ENCODE measurements at regions not wholly inside any gene's neighbourhood (a gene's known extent, or its start where the extent isn't known, plus 50 kb on each side); places are given as distances from the start of the nearest gene placed in this dataset.
"Not testable (repeated sequence)": the region's sequence is repeated elsewhere in the genome, so short reads cannot be mapped to it uniquely, and the experiment has no call there.

DNA sequence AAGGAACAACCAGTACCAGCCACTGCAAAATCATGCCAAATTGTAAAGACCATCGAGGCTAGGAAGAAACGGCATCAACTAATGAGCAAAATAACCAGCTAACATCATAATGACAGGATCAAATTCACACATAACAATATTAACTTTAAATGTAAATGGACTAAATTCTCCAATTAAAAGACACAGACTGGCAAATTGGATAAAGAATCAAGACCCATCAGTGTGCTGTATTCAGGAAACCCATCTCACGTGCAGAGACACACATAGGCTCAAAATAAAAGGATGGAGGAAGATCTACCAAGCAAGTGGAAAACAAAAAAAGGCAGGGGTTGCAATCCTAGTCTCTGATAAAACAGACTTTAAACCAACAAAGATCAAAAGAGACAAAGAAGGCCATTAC, 97.6 kb downstream of the GPX5 start:
- DNase-seq (ENCODE audit: low read depth in 2 of 2): not testable (repeated sequence)

DNA sequence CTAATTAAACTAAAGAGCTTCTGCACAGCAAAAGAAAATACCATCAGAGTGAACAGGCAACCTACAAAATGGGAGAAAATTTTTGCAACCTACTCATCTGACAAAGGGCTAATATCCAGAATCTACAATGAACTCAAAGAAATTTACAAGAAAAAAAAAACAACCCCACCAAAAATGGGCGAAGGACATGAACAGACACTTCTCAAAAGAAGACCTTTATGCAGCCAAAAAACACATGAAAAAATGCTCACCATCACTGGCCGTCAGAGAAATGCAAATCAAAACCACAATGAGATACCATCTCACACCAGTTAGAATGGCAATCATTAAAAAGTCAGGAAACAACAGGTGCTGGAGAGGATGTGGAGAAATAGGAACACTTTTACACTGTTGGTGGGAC, 100.7 kb downstream of the GPX5 start:
- not testable (repeated sequence) for DNase-seq (ENCODE audit: low read depth in 2 of 2)

DNA sequence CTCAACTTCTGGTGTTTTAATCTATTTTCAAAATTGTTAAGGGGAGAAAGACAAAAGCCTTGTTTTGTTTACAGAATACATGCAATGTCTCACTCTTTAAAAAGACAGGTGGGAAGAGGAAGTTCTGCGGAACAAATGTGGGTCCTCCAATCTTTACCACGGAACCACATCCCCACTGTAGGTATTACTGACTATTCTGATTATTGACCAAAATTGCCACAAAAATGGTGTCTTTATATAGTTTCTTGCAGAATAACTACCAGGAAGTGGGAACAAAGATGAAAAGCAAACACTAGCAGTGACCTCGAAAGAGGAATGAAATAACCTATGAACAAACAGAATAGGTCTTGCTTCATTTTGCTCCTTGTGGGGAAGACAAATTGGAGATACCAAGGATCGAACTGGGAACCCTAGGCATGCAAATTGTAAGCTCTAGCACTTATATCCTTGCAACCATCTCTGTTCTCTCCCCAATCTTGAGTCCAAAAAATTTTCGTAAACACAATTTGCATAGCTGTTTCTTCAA, 106.7 kb downstream of the GPX5 start:
- no peak for DNase-seq (ENCODE audit: low read depth in 2 of 2)

DNA sequence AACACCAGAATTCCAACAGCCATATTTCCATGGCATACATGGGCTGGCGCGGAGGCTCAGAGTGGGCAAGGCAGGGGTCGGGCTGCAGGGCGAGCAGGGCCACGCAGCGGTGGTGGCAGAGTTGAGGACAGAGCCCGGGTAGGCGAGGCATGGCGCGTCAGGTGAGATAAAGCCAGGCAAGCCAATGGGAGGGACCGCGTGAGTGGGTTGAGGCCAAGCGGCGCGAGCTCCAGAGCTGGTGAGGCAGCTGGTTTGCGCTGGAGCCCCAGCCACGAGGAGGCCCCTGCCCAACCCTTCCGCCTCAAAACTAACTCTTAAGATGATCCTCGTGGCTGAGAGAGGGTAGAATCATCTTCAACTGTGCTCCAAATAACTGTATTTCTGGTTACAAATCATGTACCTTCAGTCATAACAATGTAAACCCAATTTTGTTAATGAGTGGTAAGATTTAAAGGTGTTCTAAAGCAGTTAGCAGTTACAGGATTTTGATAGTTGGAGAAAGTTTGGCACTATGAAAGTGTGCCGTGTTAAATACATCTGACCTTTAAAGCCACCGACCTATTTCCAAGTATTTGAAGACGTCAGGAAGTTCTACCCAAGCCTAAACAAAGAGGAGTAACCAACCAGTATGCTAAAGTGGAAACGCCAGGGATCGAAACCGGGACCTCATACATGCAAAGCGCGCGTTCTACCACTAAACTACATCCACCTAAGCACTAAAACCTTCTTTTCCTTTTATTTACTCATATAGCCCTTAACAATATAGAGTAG, 107.9 kb downstream of the GPX5 start:
- DNase-seq (ENCODE audit: low read depth in 2 of 2): no peak

DNA sequence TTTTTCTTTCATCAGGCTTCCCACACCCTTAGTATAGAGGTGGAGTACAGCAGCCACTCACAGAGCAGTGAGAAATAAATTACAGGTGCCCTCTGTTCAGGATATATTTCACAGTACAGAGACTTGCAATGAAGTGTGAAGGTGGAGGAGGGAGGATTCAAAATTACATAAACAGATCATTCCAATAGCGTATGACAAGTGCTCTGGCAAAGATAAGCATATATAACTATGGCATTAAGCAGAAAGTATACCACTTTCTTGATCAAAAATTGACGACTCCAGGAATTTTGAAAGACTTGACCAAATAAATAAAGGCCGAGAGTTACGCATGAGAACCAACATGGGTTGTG, 108.7 kb downstream of the GPX5 start:
- no peak for DNase-seq (ENCODE audit: low read depth in 2 of 2)

DNA sequence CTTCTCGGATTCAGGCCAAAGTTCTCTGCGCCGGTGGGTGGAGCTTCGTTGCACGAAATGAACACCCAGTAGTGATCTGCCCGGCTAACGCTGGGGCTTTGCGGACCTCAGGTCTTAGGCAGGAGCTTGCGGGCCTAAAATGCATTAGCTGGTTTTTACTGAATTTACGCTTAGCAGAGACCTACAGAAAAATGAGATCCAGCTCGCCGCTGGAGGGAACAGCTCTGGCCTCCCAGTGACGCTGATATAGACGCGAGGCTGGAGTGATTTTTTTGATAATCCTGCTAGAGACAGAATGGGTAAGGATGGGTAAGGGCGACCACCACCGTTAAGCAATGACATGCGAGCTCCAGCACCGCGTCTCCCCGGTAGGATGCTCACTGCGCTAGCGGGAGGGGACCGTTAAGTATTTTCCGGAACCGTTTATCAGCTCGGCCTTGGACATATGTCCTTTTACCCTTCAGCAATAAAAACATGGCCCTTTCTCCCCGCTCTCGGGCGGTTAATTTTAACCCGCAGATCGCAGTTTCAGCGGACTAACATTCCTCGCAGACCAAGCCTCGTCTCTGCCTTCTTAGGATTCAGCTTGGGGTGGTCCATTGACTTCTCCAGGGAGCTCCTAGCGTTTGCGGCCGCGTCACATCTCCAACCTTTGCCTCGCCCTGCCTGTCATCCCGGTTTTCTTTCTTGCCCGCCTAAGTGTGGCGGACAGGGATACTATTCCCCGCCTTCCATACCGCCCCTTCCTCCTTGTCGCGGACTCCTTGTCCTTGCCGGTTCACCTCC, 109.3 kb downstream of the GPX5 start:
- DNase-seq (ENCODE audit: low read depth in 2 of 2): no peak

DNA sequence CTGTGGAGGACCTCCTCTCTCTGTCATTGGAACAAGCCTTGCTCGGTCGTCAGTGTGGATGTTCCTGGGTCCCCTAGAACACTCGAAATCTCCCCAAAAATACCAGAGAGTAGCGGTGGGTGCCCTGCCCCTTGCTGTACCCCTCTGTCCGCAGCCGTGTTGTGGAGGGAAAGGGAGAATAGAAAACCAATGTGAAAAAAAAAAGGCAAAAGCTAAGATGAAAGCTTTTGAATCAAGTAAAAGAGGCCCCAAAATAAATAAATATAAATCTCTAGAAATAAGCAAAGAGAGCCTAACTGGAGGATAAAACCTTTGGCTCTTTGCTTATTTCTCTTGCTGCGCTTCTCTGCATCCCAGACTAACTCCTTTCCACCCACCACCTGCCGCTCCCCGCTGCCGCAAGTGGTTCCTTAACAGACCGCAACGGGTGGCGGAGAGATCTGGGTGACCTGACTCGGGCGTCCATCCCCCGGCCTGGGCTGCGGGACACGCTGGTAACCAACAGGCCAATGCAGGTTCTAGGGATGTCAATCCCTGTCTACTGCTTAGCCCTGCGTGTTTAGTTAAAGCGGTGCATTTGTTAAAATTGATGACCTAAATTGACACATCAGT, 110.0 kb downstream of the GPX5 start:
- no peak for DNase-seq (ENCODE audit: low read depth in 2 of 2)

DNA sequence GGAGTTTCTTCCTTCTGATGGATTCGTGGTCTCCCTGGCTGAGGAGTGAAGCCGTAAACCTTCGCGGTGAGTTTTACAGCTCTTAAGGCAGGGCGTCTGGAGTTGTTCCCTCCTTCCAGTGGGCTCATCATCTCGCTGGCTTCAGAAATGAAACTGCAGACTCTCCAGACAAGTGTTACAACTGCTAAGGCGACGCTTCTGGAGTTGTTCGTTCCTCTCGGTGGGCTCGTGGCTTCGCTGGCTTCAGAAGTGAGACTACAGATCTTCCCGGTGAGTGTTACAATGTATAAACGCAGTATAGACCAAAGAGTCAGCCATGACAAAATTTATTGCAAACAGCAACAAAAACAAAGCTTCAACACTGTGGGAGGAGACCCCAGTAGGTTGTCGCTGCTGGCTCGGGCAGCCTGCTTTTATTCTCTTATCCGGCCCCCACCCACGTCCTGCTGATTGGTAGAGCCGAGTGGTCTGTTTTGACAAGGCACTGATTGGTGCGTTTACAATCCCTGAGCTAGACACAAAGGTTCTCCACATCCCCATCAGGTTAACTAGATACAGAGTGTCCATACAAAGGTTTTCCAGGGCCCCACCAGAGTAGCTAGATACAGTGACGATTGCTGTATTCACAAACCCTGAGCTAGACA, 113.2 kb downstream of the GPX5 start:
- DNase-seq (ENCODE audit: low read depth in 2 of 2): no peak

DNA sequence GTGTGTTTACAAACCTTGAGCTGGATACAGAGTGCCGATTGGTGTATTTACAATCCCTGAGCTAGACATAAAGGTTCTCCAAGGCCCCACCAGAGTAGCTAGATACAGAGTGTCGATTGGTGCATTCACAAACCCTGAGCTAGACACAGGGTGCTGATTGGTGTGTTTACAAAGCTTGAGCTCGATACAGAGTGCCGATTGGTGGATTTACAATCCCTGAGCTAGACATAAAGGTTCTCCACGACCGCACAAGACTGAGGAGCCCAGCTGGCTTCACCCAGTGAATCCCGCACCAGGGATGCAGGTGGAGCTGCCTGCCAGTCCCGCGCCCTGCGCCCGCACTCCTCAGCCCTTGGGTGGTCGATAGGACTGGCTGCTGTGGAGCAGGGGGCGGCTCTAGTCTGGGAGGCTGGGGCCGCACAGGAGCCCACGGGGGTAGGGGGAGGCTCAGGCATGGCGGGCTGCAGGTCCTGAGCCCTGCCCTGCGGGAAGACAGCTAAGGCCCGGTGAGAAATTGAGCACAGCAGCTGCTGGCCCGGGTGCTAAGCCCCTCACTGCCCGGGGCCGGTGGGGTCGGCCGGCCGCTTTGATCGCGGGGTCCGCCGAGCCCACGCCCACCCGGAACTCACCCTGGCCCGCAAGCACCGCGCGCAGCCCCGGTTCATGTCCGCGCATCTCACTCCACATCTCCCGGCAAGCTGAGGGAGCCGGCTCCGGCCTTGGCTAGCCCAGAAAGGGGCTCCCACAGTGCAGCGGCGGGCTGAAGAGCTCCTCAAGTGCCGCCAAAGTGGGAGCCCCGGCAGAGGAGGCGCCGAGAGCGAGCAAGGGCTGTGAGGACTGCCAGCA, 114.0 kb downstream of the GPX5 start:
- DNase-seq (ENCODE audit: low read depth in 2 of 2): not testable (repeated sequence)

DNA sequence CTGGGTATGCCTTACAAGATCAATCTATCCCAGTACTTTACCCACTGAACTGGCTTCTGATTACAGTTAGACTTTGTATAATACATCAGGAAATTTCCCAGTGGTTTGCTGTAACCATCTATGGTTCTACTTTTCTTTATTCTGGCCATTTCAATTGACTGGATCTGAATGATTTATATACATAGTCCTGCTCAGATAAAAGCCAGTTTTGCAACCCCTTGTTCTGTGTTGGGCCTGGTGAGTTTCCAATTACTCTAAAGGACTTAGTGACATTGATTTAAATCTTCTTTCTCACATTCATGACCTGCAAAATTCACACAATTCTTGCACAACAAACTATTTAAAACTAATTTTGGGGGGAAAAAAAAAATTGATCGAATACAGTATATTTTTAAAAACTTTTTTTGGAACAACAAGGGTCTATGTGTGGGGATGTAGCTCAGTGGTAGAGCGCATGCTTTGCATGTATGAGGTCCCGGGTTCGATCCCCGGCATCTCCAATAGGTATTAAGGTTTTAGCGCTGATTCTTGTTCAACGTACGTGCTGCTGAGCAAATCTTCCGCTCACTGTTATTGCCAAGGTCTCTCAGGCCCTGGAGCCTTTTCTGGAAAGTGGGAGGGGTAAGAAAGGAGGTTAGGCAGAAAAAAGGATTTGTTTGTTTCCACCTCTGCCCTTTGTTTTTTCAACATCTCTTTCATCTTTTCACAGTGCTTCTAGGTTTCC, 117.5 kb downstream of the GPX5 start:
- no peak for DNase-seq (ENCODE audit: low read depth in 2 of 2)

DNA sequence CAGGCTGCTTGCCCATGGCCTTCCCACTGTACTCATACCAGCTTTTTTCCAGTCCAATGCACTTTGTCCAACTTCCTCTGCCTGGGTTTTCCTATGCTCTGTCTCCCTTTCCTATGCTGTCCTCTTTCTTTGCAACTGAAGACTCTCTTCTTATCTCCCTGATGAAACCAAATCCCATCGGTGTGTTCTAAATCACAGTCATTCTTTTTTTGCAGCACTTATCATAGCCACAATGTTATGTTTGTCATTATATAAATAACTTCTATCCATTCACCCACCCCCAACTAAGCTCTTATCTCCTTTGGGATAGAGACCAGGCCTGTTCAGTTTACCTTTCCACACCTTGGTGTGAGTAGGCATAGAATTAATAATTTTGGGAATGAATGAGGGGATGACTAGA, 121.0 kb downstream of the GPX5 start:
- no peak for DNase-seq (ENCODE audit: low read depth in 2 of 2)

DNA sequence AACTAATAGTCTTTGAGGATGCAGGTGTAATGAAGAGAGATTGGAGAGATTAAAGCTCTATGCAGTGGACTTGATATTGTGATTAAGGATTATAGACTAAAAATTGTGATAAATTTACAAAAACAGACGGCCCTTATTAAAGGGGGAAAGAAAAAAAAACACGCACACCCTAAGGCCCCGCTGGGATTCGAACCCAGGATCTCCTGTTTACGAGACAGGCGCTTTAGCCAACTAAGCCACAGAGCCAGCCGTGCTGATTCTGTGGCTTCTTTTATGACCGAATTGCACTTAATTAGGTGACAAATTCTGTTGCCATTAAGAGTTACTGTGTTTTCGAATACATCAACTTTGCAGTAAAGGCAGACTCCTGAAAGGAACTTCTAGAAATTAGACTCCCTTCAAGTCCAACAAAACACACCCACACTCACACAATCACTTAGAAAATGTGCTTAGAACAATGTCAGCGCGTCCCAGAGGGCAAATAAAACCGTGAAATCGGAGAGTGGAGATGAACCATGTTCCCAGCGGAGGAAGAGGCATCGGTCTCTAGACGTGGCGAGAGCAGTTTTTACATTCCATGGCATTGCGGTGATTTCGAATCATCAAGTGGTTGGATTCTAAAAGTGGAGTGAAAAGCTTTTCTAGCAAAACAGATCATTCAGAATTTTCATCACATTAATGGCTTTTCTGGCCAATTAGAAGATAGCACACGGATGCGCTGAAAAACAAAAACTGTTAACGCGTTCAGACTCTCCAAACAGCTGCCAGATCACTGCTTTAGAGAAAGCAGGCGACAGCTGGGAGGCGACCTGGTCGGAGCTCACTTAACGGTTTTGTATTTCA, 122.6 kb downstream of the GPX5 start:
- DNase-seq (ENCODE audit: low read depth in 2 of 2): no peak

DNA sequence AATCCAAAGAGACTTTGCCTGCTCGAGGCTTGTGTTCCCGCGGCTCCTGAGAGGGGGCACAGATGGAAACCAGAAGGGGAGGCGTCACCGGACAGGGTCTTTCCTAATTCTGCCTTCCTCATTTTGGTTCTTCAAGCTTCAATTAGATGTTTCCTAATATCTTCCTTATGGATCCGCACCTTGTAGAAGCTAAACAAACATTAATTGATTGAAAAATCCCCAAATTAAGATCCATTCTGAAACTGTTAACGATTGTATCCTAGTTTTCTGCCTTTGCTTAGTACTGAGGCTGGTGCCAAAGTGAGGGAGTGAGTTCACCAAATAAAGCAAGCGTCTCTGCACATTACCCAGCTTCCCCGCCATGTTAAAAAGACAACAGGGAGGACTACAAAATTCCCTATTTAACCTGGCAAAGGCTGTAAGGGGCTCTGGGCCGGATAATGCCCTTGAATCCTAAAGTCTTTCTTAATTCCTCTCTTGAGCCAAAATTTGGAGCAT, 123.2 kb downstream of the GPX5 start:
- no peak for DNase-seq (ENCODE audit: low read depth in 2 of 2)

DNA sequence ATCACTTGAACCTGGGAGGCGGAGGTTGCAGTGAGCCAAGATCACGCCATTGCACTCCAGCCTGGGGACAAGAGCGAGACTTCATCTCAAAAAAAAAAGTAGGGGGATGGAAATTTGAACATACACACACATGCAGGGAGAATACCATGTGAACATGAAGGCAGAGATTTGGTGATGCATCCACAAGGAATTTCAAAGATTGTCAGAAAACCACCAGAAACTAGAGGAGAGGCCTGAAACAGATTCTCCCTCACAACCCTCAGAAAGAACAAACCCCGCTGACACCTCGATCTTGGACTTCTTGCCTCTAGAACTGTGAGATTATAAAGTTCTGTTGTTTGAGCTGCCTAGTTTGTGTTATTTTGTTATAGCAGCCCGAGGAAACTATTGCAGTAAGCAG, 125.5 kb downstream of the GPX5 start:
- DNase-seq (ENCODE audit: low read depth in 2 of 2): no peak

DNA sequence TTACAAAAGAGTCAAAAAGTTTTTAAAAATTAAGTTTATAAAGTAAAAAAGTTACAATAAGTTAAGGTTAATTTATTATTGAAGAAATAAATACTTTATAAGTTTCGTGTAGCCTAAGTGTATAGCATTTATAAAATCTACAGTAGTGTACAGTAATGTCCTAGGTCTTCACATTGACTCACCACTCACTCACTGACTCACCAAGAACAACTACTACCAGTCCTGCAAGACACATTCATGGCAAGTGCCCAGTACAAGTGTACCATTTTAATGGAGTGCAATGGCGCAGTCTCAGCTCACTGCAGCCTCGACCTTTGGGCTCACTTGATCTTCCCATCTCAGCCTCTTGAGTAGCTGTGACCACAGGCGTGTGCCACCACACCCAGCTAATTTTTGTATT, 128.2 kb downstream of the GPX5 start:
- no peak for DNase-seq (ENCODE audit: low read depth in 2 of 2)

DNA sequence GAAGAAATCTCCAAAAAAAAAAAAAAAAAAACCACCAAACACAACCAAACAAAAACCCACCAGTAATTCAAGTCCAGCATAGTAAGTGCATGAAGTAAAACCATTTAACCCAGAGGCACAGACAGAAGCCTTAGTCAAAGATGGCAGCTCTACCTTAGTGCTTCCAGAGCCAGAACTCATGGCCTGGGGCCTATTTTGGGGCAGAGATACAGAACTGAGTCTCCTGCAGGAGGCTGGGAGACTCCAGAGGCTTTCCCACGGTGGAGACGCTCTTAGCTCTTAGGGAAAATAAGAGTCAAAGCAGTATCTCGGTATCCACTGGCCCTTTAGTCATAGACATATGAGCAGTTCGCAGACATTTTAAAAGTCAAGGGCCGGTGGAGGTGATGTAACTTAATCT, 129.5 kb downstream of the GPX5 start:
- DNase-seq (ENCODE audit: low read depth in 2 of 2): no peak

DNA sequence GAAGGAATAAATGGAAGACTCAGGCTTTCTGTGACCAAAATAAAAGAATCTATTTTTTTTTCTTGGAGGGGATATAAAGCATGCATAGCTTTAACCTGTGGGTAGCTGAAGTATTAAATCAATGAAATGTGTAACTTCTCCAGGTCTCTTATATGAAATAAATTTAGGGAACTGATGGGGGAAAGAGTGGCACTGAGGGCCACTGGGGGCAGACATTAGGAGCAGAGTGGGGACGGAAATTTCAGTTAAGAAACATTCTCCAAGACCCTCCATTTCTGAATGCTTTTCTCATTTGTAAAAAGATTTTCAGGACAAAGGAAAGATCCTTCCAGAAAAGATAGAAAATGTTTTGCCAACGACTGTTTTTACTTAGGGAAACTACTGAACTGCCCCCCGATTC, 131.0 kb downstream of the GPX5 start:
- DNase-seq (ENCODE audit: low read depth in 2 of 2): no peak

DNA sequence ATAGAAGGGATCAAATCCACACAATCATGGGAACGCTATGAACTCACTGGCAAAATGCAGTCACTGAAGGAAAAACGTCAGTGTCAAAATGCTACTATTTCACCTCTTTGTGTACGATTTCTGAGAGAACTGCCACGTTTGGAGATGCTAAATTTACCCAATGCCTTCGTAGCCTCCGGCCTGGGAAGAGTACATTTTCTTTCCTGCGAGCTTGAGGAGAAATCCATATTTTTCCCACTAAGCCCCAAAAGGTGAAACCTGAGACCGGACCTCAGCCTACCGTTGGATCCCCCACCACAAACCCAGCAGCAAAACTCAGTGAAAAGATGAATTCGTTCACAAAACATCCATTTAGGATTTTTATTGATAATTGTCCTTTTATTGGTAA, 131.7 kb downstream of the GPX5 start:
- DNase-seq (ENCODE audit: low read depth in 2 of 2): no peak

DNA sequence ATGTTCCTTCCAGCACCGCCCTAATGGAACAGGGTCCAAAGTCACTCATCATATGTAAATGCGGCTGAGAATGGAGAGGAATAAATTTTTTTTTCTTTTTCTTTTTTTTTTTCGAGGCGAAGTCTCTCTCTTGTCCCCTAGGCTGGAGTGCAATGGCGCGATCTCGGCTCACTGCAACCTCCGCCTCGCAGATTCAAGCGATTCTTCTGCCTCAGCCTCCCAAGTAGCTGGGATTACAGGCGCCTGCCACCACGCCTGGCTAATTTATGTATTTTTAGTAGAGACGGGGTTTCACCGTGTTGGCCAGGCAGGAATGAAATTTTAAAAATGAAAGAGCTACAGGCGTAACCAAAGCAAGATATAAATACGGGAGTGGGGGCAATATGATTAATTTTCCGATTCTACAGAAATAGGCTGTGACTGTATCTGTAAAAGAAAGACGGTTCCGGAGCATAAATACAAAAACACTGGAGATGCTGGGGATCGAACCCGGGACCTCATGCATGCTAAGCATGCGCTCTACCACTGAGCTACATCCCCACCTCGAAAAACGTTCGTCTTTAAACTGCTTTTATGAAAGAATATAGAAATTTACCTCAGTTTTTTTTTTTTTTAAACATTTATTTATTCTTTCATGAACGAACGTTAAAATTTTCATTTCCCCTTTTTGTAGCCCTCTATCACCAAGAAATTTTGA, 132.2 kb downstream of the GPX5 start:
- DNase-seq (ENCODE audit: low read depth in 2 of 2): peak in 1 of 2 donors; percentile 10
